GM19240 (cell line): ENCODE measurements at regions not wholly inside any gene's neighbourhood (a gene's known extent, or its start where the extent isn't known, plus 50 kb on each side); places are given as distances from the start of the nearest gene placed in this dataset.
"Not testable (repeated sequence)": the region's sequence is repeated elsewhere in the genome, so short reads cannot be mapped to it uniquely, and the experiment has no call there.

Experiments
- DNase-seq: peaks from one replicate; pipeline ENCODE4 v3.0.0; 2011; ENCODE audit warnings: low spot score; ENCODE audit not compliant: insufficient read length

DNA sequence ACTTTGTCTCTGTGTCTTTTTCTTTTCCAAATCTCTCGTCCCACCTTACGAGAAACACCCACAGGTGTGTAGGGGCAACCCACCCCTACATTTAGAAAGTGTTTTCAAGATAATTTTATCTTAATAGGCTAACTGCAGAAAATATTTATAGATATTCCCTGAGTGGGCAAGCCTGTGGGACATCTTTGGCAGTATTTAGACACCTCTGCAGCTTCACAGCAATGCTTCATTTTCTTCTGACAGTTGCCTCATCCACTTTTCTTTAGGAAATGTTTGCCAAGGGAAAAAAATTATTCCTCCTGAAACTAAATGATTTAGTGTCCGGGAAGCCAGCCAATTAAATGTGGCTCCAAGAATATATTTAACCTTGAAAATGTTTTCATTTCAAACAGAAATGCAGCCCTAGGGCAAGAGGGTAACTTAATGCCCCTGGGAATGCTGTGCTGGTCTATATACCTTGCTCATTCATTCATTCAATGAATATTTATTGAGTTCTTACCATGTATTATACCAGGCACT lies 290.4 kb downstream of the ABCC12 start:
- DNase-seq, result no peak

DNA sequence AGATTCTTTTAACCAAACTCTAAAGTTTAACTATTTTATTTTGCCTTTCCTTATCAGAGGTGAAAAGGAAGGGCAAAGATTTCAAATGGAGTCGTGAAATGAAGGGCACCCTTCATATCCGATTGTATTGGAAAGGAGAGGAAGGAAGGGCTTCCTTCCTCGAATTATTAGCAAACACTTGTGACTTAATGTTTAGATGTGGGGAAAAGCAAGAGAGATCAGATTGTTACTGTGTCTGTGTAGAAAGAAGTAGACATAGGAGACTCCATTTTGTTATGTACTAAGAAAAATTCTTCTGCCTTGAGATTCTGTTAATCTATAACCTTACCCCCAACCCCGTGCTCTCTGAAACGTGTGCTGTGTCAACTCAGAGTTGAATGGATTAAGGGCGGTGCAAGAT lies 291.5 kb downstream of the ABCC12 start:
- not testable (repeated sequence) for DNase-seq

DNA sequence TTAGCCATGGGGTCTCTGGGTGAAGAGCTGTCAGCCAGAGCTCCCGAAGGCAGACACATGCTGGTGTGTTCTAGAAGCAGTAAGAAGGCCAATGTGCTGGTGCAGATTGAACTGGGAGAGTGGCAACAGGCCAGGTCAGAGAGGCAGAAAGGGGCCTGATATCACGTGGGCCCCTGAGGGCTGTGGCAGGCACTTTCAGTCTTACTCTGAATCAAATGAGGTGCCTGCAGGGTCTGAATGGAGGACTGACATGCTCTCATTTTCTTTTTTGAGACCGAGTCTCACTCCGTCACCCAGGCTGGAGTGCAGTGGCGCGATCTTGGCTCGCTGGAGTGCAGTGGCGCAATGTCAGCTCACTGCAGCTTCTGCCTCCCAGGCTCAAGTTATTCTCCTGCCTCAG lies 293.8 kb downstream of the ABCC12 start:
- DNase-seq, result no peak

DNA sequence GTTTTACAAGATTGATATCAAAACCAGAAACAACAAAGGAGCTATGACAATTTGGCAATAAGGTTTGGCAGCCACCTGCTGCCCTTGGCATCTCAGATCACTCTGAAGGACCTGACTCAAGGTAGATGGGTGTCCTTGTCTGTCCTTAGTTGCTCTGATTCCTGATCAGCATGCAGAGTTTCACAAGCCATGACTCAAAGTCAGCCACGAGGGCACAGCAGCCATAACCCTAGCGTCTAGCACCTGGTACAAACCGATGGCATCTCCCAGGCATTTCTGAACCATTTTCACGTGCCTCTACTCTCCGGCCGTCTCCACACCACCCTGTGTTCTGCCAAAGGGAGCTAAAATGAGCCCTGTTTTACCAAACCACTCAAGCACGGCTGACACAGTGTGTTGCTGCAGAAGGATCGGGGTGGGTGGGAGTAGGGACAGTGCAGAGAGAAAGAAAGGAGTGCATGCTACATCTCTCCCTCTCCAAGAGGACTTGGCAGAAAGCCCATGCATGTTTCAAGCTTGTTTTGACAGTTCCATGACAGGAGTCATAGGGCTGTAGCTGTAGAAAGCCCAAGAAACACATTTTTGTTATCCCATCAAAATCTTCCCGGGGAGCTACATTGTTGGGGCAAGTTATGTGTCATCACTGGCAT lies 297.3 kb downstream of the ABCC12 start:
- no peak for DNase-seq

DNA sequence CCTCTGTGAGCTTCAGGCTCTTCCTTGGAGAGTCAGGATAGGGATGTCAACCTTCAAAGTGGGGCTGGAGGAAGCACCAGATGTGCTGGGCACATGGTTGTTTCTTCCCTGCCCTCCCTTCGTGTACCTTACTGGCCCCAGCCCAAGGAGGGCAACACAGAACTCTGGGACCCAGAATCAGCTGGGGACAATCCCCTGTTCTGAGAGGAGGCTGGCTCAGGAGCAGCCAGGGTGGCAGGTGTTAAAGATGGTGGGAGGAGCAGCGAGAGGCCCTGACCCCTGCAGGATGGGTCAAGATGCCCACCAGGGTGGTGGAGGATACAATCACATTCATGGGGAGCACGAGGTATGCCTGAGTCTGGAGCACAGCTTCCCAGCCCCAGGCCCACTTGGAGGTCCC lies 300.4 kb downstream of the ABCC12 start:
- no peak for DNase-seq

DNA sequence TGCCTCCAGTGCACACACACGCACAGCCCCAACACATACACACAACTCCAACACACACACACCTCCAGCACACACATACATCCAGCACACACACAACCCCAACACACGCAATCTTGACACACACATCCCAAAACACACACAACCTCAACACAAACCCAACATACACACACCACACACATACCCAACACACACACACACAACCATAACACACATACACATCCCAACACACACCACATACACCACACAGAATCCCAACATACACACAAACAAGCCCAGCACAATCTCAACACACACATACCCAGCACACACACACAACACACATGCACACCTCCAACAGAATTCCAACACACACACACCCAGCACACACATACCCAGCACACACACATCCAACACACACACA lies 301.1 kb downstream of the ABCC12 start:
- no peak for DNase-seq

DNA sequence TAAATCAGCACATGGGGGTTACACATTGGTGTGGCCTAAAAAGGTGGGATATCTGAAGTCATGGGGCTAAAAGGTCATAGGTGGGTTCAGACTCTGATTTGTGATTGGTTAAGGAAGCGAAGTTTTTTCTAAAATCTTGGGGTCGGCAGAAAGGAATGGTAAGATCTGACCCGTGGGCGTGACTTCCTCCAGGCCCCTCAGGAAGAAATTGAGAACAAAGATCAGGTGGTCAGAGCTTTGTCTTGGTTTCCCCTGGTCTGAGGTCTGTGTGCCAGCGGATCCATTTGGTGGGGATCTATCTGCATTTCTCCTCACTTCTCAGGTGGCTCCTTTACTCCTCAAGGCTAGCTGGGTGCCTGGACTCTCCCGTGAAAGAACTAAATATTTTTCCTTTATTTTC lies 302.8 kb downstream of the ABCC12 start:
- DNase-seq, result no peak

DNA sequence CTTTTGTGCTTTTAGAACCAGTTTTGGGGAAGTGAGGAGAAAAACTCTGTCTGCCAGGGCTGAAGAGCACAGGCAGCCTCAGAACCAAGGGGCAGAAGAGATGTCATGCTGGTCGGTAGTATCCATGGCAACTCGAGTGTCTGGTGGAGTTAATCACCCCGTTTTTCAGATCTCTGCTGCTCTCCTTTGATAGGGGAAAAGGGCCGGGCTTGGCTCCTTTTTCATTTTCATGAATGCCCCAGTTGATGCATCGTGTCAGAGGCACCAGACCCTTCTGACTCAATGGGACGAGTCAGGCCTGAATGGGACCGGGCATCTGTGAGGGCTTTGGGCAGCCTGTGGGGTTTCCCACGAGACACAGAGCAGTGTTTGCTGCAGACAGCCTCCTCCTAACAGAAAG lies 304.6 kb downstream of the ABCC12 start:
- DNase-seq, result no peak

DNA sequence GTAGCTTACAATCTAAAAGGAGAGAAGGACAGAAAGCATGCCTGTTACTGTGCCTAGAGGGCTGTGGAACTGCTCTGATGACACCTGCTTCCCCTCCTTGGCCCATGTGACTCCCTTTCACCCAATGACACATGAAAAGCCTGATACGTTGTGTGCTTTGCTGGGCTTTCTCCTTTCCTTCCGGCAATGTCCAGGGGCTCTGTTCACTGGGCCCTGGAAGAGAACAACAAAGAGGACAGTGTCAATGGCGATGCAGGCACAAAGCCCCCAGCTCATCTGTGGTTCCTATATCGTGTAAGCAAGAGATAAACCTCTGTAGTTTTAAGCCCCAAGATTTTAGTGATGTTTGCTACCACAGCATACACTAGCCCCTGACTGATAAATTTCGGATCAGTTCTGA lies 306.1 kb downstream of the ABCC12 start:
- DNase-seq, result no peak

DNA sequence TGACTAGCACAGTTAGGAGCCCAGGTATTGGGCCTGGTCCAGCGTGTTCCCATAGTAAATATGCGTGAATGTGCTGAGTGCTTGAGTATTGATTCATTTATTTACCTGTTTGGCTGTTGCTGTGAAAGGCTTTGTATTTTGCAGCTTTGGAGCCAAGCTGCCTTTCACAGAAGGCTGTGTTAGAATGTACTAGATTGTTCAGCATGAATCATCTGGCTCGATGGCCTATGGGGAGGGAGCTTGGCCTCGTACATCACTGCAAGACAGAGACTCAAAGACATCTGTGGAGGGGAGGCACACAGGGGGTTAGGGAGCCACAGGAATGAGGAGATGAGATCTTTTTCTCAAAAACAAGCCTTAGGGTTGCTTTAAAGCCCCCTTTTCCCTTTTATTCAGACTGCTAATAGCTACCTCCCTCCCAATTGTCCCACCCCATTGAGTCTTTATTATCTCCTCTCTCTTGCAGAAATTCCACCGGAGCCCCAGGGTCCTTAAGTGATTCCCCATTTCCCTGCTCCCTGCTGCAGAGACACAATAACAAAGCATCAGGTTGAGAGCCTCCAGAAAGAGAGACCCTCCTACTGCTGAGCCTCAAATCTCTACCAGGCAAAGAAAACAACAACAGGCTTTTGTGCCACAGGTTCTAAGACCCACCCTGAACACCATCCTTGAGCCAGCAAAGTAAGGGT lies 307.2 kb downstream of the ABCC12 start:
- DNase-seq, result no peak

DNA sequence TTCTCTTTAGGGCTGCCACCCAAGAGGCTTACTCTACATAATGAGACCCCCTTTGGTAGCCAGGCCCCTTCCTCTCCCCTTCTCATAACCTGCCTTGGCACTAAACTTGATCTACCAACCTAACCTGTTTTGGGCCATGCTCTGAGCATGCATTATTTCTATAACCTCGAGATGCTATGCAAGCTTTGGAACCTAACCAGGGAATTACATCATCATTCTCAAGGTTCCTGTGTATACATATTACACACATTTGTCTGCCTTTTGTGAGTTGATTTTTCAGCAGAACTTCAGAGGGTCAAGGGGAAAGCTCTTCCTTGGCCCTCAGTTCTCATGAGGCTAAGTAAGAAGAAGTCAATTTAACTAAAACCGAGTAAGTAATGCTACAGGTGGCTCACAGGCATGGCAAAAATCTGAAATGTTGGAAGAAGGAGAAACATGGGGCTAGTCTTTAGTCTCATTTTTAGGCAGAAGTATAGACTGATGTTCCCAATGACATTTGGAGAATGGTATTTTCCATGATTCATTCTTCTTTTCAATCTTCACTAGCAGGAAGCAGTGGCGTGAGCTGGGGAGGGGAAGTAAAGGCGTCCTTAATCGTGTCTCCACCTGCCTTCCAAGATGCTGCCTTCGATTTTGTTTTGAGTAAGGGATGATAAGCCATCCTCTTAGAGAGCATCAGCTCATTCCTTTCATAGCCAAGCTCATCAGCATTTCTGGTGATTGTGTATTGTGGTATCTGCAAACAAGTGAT lies 308.4 kb downstream of the ABCC12 start:
- DNase-seq, result no peak

DNA sequence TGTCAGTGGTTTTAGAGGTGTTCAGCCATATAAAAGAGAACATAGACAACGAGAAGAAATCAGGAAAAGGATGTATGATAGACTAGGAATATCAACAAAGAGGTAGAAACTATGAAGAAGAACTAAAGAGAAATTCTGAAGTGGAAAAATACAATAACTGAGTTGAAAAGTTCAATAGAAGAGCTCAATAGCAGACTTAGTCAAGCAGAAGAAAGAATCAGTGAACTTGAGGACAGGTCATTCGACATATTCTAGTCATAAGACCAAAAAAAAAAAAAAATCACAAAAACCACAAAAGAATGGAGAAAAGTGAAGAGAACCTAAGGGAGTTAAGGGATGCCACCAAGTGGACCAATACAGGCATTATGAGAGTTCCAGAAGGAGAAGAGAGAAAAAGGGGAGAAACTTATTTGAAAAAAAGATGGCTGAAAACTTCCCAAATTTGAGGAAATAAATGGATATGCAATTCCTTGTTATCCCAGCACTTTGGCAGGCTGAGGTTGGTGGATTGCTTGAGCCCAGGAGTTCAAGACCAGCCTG lies 321.2 kb downstream of the ABCC12 start:
- DNase-seq, result no peak

DNA sequence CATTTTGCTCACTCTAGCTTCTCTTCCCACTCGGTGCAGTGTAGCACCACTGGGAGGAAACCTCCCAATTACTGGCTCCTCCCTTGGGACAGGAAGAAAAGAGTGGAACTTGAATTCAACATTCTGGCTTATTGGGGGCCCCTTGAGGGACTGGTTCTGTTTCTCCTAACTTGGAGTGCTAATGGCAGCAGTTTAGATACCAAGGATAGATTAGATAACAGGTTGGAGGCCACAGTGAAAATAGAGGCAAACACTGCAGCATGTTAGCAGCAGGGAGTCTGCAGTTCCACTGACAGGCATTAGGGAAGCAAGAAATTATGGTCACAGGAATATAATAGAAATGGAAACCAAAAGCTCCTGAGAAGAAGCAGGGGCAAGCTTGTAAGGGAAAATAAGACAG lies 322.0 kb downstream of the ABCC12 start:
- DNase-seq, result no peak

DNA sequence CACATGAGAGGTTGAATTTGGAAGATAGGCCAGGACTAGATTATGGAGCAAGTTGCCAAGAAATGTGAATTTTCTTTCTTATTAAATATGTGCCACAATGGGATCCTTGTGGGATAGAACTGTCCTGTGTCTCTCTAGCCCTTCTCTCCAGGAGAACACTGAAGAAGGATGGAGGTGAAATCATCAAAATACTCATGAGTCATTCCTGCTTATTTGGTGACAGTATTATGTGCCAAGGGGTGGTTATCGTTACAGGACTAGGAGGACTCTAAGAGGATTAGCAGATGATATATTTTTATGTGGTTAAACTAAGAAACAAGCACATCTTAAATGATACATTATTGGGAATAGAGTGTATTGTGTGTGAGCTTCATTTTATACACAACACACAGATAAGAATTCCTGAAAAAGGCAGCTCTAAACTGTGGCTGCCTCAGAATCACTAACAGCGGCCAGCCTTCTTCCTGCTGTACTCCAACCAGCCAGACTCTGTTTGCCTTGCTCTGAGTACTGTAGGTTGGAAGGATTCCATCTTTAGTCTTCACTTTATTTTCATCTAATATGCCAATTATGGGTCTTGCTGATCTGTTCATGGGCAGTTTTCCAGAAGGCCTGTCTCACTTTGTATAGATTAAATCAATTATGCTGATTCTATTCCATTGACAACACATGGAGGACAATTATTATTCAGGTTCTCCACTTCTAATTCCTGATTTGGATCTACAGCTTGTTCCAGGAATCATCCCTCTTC lies 325.8 kb downstream of the ABCC12 start:
- no peak for DNase-seq

DNA sequence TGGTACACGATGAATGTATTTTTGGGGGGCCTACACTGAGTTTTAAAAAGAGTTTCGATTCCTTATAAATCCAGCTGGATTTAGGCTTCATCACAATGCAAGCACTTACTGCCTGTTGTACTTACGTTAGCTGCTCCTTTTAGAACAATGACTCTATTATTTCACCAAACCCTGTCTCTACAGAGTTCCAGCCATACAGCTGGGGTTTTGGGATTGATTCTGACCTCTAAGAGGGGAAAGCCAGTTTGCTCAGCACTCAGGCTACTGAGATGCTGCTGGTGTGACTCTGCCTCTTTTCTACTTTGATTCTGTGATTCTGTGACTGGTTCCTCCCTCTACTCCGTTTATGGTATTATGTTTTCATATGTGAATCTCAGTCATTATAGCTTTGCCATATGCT lies 329.7 kb downstream of the ABCC12 start:
- no peak for DNase-seq

DNA sequence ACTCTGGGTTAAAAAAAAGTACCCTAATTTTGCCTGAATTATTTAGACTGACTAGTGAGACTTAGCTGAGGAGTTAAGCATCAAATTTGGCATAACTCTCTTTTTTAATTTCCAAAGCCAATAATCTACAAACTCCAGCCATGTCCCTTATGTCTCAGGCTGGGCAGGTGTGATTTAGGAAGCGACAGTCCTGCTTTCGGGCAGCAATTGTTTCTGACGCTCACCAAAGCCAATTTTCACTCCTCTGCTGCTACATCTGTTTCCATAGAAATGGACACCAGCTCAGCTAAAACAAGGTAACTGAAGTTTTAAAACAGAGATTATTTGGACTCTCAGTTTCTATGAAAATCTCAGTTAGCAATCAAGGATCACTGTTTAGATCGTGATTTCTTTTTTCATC lies 338.7 kb downstream of the ABCC12 start:
- no peak for DNase-seq

DNA sequence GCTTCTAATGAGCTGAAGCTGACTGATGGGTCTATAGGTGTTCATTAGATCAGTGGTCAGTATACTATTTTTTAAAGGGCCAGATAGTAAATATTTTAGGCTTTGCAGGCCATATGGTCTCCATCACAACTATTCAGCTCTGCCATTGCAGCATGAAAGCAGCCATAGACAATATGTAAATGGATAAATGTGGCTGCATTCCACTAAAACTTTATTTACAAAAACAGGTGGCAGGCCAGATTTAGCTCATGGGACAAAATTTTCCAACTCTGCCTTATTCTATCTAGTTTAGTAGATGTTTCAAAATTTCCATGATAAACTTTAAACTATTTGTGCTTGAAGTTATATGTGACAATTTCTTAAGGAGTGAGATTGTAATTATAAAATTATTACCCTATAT lies 339.3 kb downstream of the ABCC12 start:
- DNase-seq, result no peak

DNA sequence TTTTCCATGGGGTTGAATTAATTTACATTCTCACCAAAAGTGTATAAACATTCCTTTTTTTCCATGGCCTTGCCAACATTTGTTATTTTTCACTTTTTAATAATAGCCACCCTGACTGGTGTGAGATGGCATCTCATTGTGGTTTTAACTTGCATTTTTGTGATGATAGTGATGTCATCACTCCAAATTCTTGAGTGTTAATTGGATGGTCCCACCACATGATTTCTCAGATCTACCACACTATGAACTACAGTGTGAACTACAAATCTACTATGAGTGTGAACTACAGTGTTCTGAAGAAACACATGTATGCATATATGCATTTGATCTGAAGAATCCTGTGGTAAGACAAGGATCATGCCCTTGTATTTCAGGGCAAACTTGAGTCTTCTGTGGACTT lies 340.1 kb downstream of the ABCC12 start:
- no peak for DNase-seq

DNA sequence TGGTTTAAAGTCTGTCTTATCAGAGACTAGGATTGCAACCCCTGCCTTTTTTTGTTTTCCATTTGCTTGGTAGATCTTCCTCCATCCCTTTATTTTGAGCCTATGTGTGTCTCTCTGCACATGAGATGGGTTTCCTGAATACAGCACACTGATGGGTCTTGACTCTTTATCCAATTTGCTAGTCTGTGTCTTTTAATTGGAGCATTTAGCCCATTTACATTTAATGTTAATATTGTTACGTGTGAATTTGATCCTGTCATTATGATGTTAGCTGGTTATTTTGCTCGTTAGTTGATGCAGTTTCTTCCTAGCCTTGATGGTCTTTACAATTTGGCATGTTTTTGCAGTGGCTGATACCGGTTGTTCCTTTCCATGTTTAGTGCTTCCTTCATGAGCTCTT lies 344.0 kb downstream of the ABCC12 start:
- not testable (repeated sequence) for DNase-seq

DNA sequence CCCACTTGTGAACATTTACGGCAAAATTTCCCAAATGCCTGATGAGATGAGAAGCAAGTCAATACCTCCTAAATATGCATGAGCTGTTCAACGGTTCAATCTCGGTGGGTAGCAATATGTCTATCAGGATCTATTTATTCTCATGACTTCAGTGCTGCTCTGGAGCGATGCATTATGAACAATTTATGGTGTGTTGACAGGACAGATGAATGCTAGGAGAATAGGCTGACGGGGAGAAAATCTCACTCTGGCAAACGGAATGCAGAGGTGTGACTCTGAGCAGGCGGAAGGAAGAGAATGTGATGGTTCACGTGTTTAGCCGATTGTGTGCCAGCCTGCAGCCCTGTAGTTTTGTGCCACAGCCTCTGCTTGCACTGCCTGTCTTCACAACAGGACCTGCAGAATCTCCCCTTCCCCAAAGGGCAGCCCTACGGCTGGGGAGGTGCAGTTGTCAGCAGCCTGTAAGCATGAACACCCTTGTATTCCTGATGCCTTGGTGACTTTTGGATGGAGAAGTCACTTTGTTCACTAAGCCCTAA lies 345.2 kb downstream of the PHKB start:
- DNase-seq, result no peak

DNA sequence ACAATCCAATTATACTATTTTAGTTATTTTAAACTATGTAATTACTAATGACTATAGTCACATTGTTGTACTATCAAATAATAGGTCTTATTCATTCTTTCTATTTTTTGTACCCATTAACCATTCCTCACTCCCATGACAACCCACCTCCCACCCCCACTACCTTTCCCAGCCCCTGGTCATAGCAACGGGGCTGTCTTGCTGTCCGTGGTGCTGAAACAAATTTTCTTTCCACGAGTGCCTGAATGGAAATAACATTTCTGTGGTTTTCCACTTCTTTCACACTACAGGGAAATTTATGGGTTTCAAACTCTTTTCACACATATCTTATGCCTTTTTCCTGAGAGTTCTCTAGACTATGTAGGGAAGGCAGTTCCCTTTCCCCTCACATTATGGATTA lies 326.6 kb downstream of the PHKB start:
- no peak for DNase-seq
